Natural killer cell treated with Interleukin-12 subunit alpha and Interleukin-12 subunit beta and Interleukin-15 and Interleukin-18, amount 100 ng/mL, for 72 hours (primary cell): ENCODE measurements at regions not wholly inside any gene's neighbourhood (a gene's known extent, or its start where the extent isn't known, plus 50 kb on each side); places are given as distances from the start of the nearest gene placed in this dataset.
"Not testable (repeated sequence)": the region's sequence is repeated elsewhere in the genome, so short reads cannot be mapped to it uniquely, and the experiment has no call there.

Experiments used
- ATAC-seq, 2 donors: fragments of 150-1000 bp; cut with Tn5 transposase in 1 of 2; sonication (Bioruptor Pico), chemical (Tn5 transposase) in 1 of 2; 2 replicates each; pipeline ENCODE4 v1.10.0; 2021
- DNase-seq: peaks from one replicate; pipeline ENCODE4 v3.0.0; 2022; ENCODE audit warnings: low spot score
- H3K27ac Mint-ChIP-seq, 2 donors: 1 replicate in 1 of 2; 2 replicates in 1 of 2; pipeline ENCODE4 v1.8.0; 2022; ENCODE audit warnings: mixed read lengths in 2 of 2, mild to moderate bottlenecking in 1 of 2, moderate library complexity in 1 of 2
- H3K27me3 Mint-ChIP-seq, 2 donors: 1 replicate in 1 of 2; 2 replicates in 1 of 2; pipeline ENCODE4 v1.8.0; 2022; ENCODE audit warnings: mixed read lengths in 2 of 2
- H3K36me3 Mint-ChIP-seq: one replicate; pipeline ENCODE4 v1.8.0; 2022; ENCODE audit warnings: mixed read lengths
- H3K4me1 Mint-ChIP-seq, 2 donors: 1 replicate in 1 of 2; 2 replicates in 1 of 2; pipeline ENCODE4 v1.8.0; 2022; ENCODE audit warnings: low read depth in 2 of 2, mixed read lengths in 2 of 2, mild to moderate bottlenecking in 1 of 2
- H3K4me3 Mint-ChIP-seq: one replicate; pipeline ENCODE4 v1.8.0; 2022; ENCODE audit warnings: mixed read lengths
- H3K9me3 Mint-ChIP-seq: 2 replicates; pipeline ENCODE4 v1.8.0; 2022; ENCODE audit warnings: mixed read lengths

GRCh38 chr9:85792057-85792456, 50.3 kb upstream of the AGTPBP1 start:
- not testable (repeated sequence) for H3K36me3 Mint-ChIP-seq, H3K9me3 Mint-ChIP-seq, H3K4me1 Mint-ChIP-seq, H3K27me3 Mint-ChIP-seq, DNase-seq, H3K27ac Mint-ChIP-seq, H3K4me3 Mint-ChIP-seq, ATAC-seq

GRCh38 chr9:85802978-85803695, 61.4 kb upstream of the AGTPBP1 start:
- not testable (repeated sequence) for ATAC-seq, H3K4me1 Mint-ChIP-seq, H3K27ac Mint-ChIP-seq, H3K27me3 Mint-ChIP-seq, H3K9me3 Mint-ChIP-seq, H3K36me3 Mint-ChIP-seq, DNase-seq, H3K4me3 Mint-ChIP-seq

DNA sequence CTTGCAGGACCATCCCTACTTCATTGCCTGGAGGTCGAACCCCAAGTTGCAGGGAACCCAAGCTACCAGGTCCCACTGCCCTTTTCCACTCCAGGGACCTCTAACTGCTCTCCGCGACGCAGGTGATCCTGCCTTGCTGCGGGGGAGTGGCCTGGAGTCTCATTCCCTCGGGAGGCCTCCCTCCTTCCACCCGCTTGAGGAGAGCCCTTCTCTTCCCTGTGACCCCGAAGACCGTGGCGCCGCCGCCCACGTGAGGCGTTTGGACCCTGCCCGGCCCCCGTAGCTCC, 63.0 kb upstream of the AGTPBP1 start:
- not testable (repeated sequence) for H3K27me3 Mint-ChIP-seq, ATAC-seq, DNase-seq, H3K9me3 Mint-ChIP-seq, H3K36me3 Mint-ChIP-seq
- H3K4me1 Mint-ChIP-seq = peaks cover 9 to 12% of the 10 kb centered on the region in 2 donors
- H3K4me3 Mint-ChIP-seq = peak overlapping the region; percentile 87
- H3K27ac Mint-ChIP-seq = peak overlapping the region in 1 of 2 donors; percentile 55

GRCh38 chr9:85805134-85806005, 63.6 kb upstream of the AGTPBP1 start:
- peak overlapping the region; percentile 98 for H3K4me3 Mint-ChIP-seq
- H3K27me3 Mint-ChIP-seq, H3K9me3 Mint-ChIP-seq, H3K36me3 Mint-ChIP-seq: not testable (repeated sequence)
- peaks cover 9 to 12% of the 10 kb centered on the region in 2 donors for H3K4me1 Mint-ChIP-seq
- H3K27ac Mint-ChIP-seq = peak overlapping the region; percentile 91 to 96
- DNase-seq (peak; percentile 78), ATAC-seq (peak; percentile 91 to 93)

- H3K4me3 Mint-ChIP-seq = not testable (repeated sequence)
Observed at GRCh38 chr9:85808329-85808728, 66.6 kb upstream of the AGTPBP1 start.

DNA sequence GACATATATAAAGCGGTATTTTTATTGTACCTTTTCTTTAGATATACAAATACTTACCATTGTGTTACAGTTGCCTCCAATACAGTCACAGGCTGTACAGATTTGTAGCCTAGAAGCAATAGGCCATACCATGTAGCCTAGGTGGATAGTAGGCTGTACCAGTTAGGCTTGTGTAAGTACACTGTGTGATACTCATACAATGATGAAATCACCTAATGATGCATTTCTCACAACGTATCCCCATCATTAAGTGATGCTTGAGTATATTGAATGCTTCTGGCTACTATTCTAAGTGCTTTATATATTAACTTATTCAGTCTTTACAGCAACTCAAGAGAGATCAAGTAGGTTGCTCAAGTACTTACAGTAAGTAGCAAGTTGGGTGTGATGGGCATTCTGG, 71.6 kb upstream of the AGTPBP1 start:
- not testable (repeated sequence) for H3K27me3 Mint-ChIP-seq, ATAC-seq, H3K27ac Mint-ChIP-seq, H3K9me3 Mint-ChIP-seq, H3K4me3 Mint-ChIP-seq, H3K4me1 Mint-ChIP-seq, H3K36me3 Mint-ChIP-seq, DNase-seq

More at GRCh38 chr9:85808329-85808728, 66.6 kb upstream of the AGTPBP1 start:
- H3K27ac Mint-ChIP-seq, DNase-seq, H3K36me3 Mint-ChIP-seq, H3K9me3 Mint-ChIP-seq, H3K27me3 Mint-ChIP-seq, ATAC-seq: not testable (repeated sequence)
- peaks cover 9 to 12% of the 10 kb centered on the region in 2 donors for H3K4me1 Mint-ChIP-seq

DNA sequence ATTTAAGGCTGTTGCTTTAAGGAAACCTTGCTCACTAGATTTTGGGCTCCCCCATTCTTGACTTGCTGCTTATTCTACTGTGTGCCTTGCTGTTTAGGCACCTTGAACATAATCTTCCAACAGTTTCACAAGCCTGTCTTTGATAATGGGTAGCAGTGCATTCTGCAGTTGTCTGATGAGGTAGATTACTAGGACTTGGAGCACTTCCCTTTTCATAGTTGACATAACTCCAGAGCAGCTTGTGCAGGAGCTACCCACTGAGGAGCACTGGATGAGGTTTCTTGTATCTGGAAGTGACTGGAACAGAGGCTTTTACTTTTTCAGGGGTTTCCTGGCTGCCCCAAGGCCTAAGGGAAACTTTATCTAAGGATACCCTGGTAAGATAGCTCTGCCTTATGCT, 73.0 kb upstream of the AGTPBP1 start:
- H3K4me1 Mint-ChIP-seq, DNase-seq, H3K27ac Mint-ChIP-seq, ATAC-seq, H3K36me3 Mint-ChIP-seq, H3K9me3 Mint-ChIP-seq, H3K27me3 Mint-ChIP-seq, H3K4me3 Mint-ChIP-seq: not testable (repeated sequence)

DNA sequence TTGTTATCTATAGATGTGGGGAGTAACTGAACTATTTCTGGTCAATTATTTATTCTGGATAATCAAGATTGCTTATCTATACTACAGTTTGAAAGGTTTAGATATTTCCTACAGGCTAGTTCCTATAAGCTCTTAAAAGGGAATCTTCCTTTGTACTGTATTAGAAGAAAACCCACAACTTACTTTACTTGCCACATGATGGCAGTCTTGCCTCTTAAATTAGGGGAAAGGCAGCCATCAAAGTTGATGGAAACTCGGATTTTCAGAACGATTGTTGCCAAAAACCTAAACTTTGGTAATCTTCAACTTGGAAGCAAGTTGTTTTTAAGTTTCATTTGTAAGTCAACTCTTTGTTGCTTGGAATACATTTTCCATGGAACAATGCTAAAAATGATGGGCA, 77.2 kb upstream of the AGTPBP1 start:
- H3K9me3 Mint-ChIP-seq, ATAC-seq, DNase-seq: not testable (repeated sequence)

DNA sequence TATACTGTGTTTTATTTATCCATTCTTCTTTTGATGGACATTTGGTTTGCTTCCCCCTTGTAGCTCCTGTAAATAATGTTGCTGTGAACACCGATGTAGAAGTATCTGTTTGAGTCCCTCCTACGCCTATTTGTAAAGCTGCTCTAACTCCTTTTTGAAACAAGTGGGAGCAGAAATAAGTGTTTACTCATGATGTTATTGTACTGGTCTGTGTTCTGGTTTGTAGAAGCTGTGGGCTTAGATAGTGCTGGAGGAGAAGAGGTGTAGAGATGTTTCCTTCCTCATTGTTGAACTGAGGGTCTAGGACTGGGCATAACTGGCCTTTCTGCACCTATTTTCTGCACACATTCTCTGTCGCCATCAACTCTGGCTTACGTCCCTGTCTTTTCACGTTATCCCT, 78.8 kb upstream of the AGTPBP1 start:
- DNase-seq, ATAC-seq, H3K4me3 Mint-ChIP-seq, H3K27ac Mint-ChIP-seq, H3K36me3 Mint-ChIP-seq, H3K9me3 Mint-ChIP-seq, H3K4me1 Mint-ChIP-seq, H3K27me3 Mint-ChIP-seq: not testable (repeated sequence)

More for the DNA sequence above, 77.2 kb upstream of the AGTPBP1 start:
- not testable (repeated sequence) for H3K4me1 Mint-ChIP-seq, H3K27ac Mint-ChIP-seq, H3K4me3 Mint-ChIP-seq, H3K36me3 Mint-ChIP-seq, H3K27me3 Mint-ChIP-seq

DNA sequence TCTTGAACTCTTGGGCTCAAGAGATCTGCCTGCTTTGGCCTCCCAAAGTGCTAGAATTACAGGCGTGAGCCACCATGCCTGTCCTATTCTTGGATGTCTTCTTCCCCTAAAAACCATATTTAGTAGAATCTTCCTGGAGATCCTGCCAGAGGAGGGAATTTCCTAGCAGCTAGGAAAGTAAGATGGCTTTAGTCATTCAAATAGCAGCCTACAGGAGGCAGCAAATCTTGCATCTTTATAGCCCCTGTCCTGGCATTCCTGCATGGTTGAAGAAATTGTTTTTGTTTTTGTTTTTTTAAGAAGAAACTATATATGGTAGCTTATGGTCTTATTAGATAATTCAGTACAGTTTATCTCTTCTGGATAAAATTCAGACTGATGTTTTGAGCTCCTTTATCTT, 83.2 kb upstream of the AGTPBP1 start:
- H3K4me3 Mint-ChIP-seq, DNase-seq, ATAC-seq, H3K36me3 Mint-ChIP-seq, H3K9me3 Mint-ChIP-seq, H3K27ac Mint-ChIP-seq, H3K4me1 Mint-ChIP-seq, H3K27me3 Mint-ChIP-seq: not testable (repeated sequence)

DNA sequence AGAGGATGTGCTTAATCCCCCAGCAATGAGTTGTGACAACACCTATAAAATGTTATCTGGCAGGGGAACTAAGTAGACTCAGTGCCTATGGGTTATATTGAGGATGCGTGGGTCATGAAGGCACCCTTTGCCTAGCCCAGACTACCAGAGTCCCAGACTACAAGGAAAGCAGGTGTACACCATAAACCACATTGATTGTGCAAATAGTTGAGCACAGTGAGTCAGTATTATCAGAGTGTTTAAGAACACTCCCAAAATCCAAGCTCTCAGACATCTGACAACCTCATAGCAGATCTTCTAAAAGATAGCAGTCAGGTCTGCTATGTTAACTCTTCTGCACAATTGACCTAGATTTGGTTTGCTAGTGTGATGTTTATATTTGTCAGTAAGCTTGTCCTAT, 92.8 kb upstream of the AGTPBP1 start:
- H3K27me3 Mint-ChIP-seq = not testable (repeated sequence)

DNA sequence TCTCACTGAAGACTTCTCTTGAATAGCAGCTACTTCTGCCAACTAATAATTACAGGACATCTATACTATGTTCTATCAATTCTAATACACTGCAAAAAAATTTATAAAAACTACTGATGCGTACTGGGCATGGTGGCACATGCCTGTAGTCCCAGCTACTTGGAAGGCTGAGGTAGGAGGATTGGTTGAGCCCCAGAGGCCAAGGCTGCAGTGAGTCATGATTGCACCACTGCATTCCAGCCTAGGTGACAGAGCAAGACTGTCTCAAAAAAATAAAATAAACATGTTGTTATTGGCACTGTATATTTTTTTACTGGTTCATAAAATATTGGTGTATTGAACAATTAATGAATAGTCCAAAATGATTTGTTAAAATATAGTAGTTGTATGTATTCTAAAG, 97.0 kb upstream of the NAA35 start:
- H3K27me3 Mint-ChIP-seq, H3K4me1 Mint-ChIP-seq, H3K27ac Mint-ChIP-seq, H3K9me3 Mint-ChIP-seq, H3K36me3 Mint-ChIP-seq, DNase-seq, ATAC-seq, H3K4me3 Mint-ChIP-seq: not testable (repeated sequence)

More for the DNA sequence above, 92.8 kb upstream of the AGTPBP1 start:
- not testable (repeated sequence) for H3K4me3 Mint-ChIP-seq, H3K4me1 Mint-ChIP-seq, H3K36me3 Mint-ChIP-seq, H3K9me3 Mint-ChIP-seq, DNase-seq, ATAC-seq, H3K27ac Mint-ChIP-seq

DNA sequence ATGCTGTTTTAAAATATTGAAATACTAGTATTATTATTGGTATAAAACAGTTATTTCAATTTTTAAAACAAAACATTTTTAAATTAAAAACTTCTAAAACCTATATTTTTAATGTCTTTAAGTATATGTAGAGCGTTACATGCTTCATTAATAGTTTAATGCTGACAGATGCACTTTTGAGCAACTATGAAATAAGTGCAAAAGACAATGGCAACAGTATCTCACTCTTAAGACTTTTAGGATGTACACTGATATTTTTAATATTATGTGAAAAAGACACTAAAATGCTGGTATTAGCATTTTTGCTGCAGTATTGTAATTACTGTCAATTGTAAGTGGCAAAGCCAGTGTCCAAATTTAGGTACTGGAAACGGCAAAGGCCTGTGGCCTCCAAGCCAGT, 93.2 kb upstream of the NAA35 start:
- H3K27ac Mint-ChIP-seq, DNase-seq, ATAC-seq, H3K4me3 Mint-ChIP-seq, H3K36me3 Mint-ChIP-seq, H3K9me3 Mint-ChIP-seq, H3K27me3 Mint-ChIP-seq, H3K4me1 Mint-ChIP-seq: not testable (repeated sequence)

GRCh38 chr9:85858056-85858750, 82.7 kb upstream of the NAA35 start:
- H3K36me3 Mint-ChIP-seq = peaks cover 4% of the 10 kb centered on the region

More at GRCh38 chr9:85858056-85858750, 82.7 kb upstream of the NAA35 start:
- Mint-ChIP-seq H3K9me3 (no peaks in the 10 kb centered on the region), H3K4me3 (no peak overlapping the region), H3K4me1 (peaks cover 2 to 4% of the 10 kb centered on the region in 2 donors), H3K27me3 (no peaks in the 10 kb centered on the region), H3K27ac (no peak overlapping the region)
- DNase-seq (no peak), ATAC-seq (no peak)
